Adrenal gland (tissue), 9 donors: ENCODE measurements at regions not wholly inside any gene's neighbourhood (a gene's known extent, or its start where the extent isn't known, plus 50 kb on each side); places are given as distances from the start of the nearest gene placed in this dataset.
"Not testable (repeated sequence)": the region's sequence is repeated elsewhere in the genome, so short reads cannot be mapped to it uniquely, and the experiment has no call there.

Experiments
- DNase-seq, 7 donors: peaks; one replicate each; pipeline ENCODE4 v3.0.0-alpha.2; 2019 to 2020
- H3K27ac ChIP-seq, 5 donors: fragments of 200-600 bp; sonication (generic) in 4 of 5; 1 replicate in 3 of 5; 2 replicates in 2 of 5; pipeline versions ENCODE4 v1.5.1 to v1.8.0; 2016 to 2020; ENCODE audit warnings: mild to moderate bottlenecking in 1 of 5
- H3K27me3 ChIP-seq: fragments of 200-600 bp; 2 replicates; pipeline ENCODE4 v1.8.0; 2021
- H3K36me3 ChIP-seq, 2 donors: fragments of 200-600 bp; replicated peaks in 1 of 2; 1 replicate in 1 of 2; 2 replicates in 1 of 2; pipeline versions ENCODE4 v1.5.1 to v1.8.0; 2018 to 2022
- H3K4me1 ChIP-seq, 2 donors: fragments of 200-600 bp; replicated peaks in 1 of 2; 1 replicate in 1 of 2; 2 replicates in 1 of 2; pipeline versions ENCODE4 v1.5.1 to v1.8.0; 2018 to 2021
- H3K4me3 ChIP-seq, 4 donors: fragments of 200-600 bp; sonication (generic) in 3 of 4; one replicate each; pipeline ENCODE4 v1.5.1; 2016 to 2018
- H3K9me3 ChIP-seq, 3 donors: fragments of 200-600 bp; sonication (generic) in 1 of 3; replicated peaks in 1 of 3; 1 replicate in 2 of 3; 2 replicates in 1 of 3; pipeline versions ENCODE4 v1.5.1 to v1.8.0; 2016 to 2021
- CTCF ChIP-seq, 6 experiments: fragments of 450-650 bp in 4 of 6; fragments of 200-600 bp in 2 of 6; sonication (generic) in 1 of 6; IDR thresholded peaks; 1 replicate in 5 of 6; 2 replicates in 1 of 6; pipeline versions ENCODE4 v1.5.1 to v1.8.0; 2016 to 2021; ENCODE audit warnings: antibody characterized with exemption in 6 of 6, mild to moderate bottlenecking in 2 of 6, moderate library complexity in 1 of 6
- POLR2A ChIP-seq, 2 donors: fragments of 450-650 bp; IDR thresholded peaks; one replicate each; pipeline ENCODE4 v1.6.1; 2017; ENCODE audit warnings: antibody characterized with exemption in 2 of 2, mild to moderate bottlenecking in 2 of 2, moderate library complexity in 1 of 2
- WGBS, 4 donors: extraction: QIAGEN DNeasy Blood & Tissue Kit in 2 of 4; methylation state at CpG; one replicate each; pipeline versions ENCODE4 v1.1.5 to v1.1.7; 2013 to 2017; 5-methylcytosine and 5-hydroxymethylcytosine counted together
- intact Hi-C, 2 donors: fragments of 100-400 bp; cut with DNase I; formaldehyde crosslinking; loops; one replicate each; pipeline versions ENCODE4 v1.14.1 to v1.15.0; 2022 to 2023
- donor health status: healthy with polysubstance abuse.
- donor health status: Bipolar disorder and iron deficiency.
- donor health status: DM: yes; HTN: yes; CAD: no.
- donor health status: DM: no; HTN: no; CAD: no.
- donor health status: DM: no; HTN: no; CAD: no.

DNA sequence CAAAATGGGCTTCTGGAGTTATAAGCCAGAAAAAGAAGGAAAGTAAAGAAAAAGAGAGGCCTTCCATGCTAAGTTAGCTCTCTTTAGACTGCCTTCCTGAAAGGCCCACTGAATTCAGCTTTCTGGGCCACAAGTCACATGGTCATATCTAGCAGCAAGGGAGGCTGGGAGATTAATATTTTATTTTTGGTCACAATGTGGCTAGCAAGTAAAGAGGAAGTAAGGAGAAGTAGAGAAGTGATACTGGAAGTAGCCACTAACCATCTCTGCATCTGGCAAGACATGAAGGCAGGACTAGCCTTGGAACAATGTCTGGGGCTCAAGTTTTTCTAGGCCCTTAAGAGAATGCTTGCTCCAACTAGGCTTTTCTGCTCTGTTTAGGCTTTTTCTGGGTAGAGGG, 81.8 kb upstream of the UBE2E1 start:
- Histone ChIP-seq H3K4me3 (no peak overlapping the region), H3K27ac (no peak overlapping the region), H3K27me3 (no peaks in the 10 kb centered on the region), H3K36me3 (no peaks in the 10 kb centered on the region), H3K4me1 (no peaks in the 10 kb centered on the region), H3K9me3 (no peaks in the 10 kb centered on the region)
- intact Hi-C loops = no loop called here
- TF ChIP-seq POLR2A (IDR thresholded peaks at IDR 0.05) (no peak), CTCF (IDR thresholded peaks at IDR 0.05) (no peak)
- no peak for DNase-seq

DNA sequence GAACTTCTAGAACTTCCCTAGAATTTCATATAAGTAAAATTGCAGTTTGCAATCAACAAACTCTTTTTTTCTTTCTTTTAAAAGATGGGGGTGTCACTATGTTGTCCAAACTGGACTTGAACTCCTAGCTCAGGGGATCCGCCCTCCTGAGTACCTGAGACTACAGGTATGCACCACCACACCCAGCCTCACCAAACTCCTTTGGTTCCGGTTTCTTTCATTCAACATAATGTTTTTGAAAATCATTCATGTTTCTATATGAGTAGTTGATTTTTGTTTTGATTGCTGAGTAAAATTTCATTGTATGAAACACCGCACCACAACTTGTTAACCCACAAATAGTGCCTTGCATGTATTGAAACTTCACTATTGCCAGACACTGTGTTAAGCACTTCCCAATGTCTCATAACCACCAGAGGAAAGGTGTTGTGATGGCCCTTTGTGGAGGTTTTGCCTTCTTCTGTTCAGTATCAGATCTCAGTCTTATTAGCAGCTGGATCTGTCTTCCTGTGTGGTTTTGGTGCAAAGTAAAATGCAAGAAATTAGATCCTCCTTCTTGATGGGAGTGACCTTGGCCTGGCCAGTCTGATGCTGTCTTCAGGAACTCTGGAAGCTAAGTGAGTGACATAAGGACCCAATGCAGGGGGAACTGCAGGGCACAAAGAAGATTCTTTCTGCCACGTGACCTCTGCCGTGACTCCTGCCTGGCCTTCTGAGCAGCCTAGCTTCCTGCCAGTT, 78.8 kb upstream of the UBE2E1 start:
- Histone ChIP-seq H3K4me1 (no peaks in the 10 kb centered on the region), H3K27ac (no peak overlapping the region), H3K36me3 (no peaks in the 10 kb centered on the region), H3K9me3 (no peaks in the 10 kb centered on the region), H3K4me3 (no peak overlapping the region), H3K27me3 (no peaks in the 10 kb centered on the region)
- intact Hi-C loops = no loop called here
- TF ChIP-seq POLR2A (IDR thresholded peaks at IDR 0.05) = no peak
- no peak for TF ChIP-seq CTCF (IDR thresholded peaks at IDR 0.05)
- 52 to 75% (median 68%) methylated on average over 5 of the region's 5 CpGs for WGBS, 4 donors
- no peak for DNase-seq

- TF ChIP-seq POLR2A (IDR thresholded peaks at IDR 0.05) = no peak
- no peak for TF ChIP-seq CTCF (IDR thresholded peaks at IDR 0.05)
- no peaks in the 10 kb centered on the region for H3K36me3 ChIP-seq
- H3K9me3 ChIP-seq = no peaks in the 10 kb centered on the region
- H3K4me1 ChIP-seq = no peaks in the 10 kb centered on the region
- WGBS, 4 donors = 81 to 94% (median 89%) methylated on average over 4 of the region's 4 CpGs
- H3K27ac ChIP-seq = no peak overlapping the region
- peak in 1 of 7 donors; percentile 10 for DNase-seq
- H3K4me3 ChIP-seq = no peak overlapping the region
- intact Hi-C loops = no loop called here
- H3K27me3 ChIP-seq = no peaks in the 10 kb centered on the region
Observed at GRCh38 chr3:23728601-23729117, 77.1 kb upstream of the UBE2E1 start.

DNA sequence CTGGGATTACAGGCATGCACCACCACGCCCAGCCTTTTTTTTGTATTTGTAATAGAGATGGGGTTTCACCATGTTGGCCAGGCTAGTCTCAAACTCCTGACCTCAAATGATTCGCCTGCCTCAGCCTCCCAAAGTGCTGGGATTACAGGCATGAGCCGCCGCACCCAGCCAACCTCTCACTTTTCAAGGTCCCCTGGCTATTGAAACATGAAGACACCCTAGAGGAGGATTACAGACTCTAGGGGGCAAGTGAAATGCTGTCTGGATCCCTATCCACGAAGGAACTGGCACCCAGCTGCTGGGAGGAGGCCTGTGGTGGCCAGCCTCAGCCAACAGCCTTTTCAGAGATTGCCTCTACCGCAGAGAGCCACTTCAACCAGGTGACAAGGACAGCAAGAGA, 76.4 kb upstream of the UBE2E1 start:
- H3K36me3 ChIP-seq, H3K27me3 ChIP-seq, H3K4me3 ChIP-seq, intact Hi-C loops, DNase-seq, H3K27ac ChIP-seq, H3K9me3 ChIP-seq, H3K4me1 ChIP-seq: not testable (repeated sequence)
- WGBS, 4 donors = 88 to 98% (median 90%) methylated on average over 5 to 6 of the region's 6 CpGs

DNA sequence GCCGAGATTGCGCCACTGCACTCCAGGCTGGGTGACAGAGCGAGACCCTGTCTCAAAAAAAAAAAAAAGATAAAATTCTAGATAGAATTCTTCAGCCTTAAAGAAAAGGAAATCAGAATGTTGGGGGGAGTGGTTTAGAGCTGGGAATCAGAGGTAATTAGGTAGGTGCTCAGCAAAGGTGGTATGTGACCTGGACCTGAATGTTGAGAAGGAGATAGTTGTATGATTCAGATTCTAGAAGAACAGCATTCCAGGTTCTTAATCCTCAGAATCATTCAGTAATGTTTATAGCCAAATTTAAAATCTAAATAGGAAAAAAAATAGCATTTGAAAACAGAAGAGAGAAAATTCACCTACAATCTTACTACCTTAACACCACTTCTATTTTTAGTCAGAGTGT, 71.3 kb upstream of the UBE2E1 start:
- peaks cover 0 to 3% of the 10 kb centered on the region in 2 donors for H3K4me1 ChIP-seq
- TF ChIP-seq POLR2A (IDR thresholded peaks at IDR 0.05) (no peak), CTCF (IDR thresholded peaks at IDR 0.05) (no peak)
- no peak overlapping the region for H3K4me3 ChIP-seq
- H3K9me3 ChIP-seq = no peaks in the 10 kb centered on the region
- intact Hi-C loops = no loop called here
- H3K27ac ChIP-seq = no peak overlapping the region
- no peak for DNase-seq
- H3K27me3 ChIP-seq = no peaks in the 10 kb centered on the region
- WGBS, 4 donors = 93 to 98% (median 96%) methylated on average over 3 of the region's 3 CpGs
- H3K36me3 ChIP-seq = no peaks in the 10 kb centered on the region
